Transverse colon (tissue), 4 donors: ENCODE measurements at regions not wholly inside any gene's neighbourhood (a gene's known extent, or its start where the extent isn't known, plus 50 kb on each side); places are given as distances from the start of the nearest gene placed in this dataset.
"Not testable (repeated sequence)": the region's sequence is repeated elsewhere in the genome, so short reads cannot be mapped to it uniquely, and the experiment has no call there.

ENCODE experiments used
- DNase-seq: peaks from one replicate; pipeline ENCODE4 v3.0.0-alpha.2; 2019
- H3K27ac ChIP-seq, 4 donors: fragments of 200-600 bp; sonication (generic); 2 replicates each; pipeline ENCODE4 v1.5.1; 2016 to 2018; ENCODE audit warnings: inconsistent platforms in 4 of 4
- H3K27me3 ChIP-seq: fragments of 200-600 bp; sonication (generic); 2 replicates; pipeline ENCODE4 v1.5.1; 2017; ENCODE audit warnings: inconsistent platforms
- H3K36me3 ChIP-seq, 4 donors: fragments of 200-600 bp; sonication (generic); 2 replicates each; pipeline ENCODE4 v1.5.1; 2017 to 2019; ENCODE audit warnings: inconsistent platforms in 4 of 4
- H3K4me1 ChIP-seq, 4 donors: fragments of 200-600 bp; sonication (generic); 2 replicates each; pipeline ENCODE4 v1.5.1; 2017 to 2020; ENCODE audit warnings: inconsistent platforms in 4 of 4
- H3K4me3 ChIP-seq, 4 donors: fragments of 200-600 bp; sonication (generic); 1 replicate in 1 of 4; 2 replicates in 3 of 4; pipeline versions ENCODE4 v1.5.1 to v1.6.1; 2017 to 2019; ENCODE audit warnings: inconsistent platforms in 4 of 4
- H3K9me3 ChIP-seq, 2 donors: fragments of 200-600 bp; sonication (generic); 2 replicates each; pipeline ENCODE4 v1.5.1; 2017 to 2019; ENCODE audit warnings: inconsistent platforms in 2 of 2
- CTCF ChIP-seq, 5 experiments: fragments of 200-600 bp in 3 of 5; fragments of 450-650 bp in 2 of 5; sonication (generic) in 3 of 5; IDR thresholded peaks; 1 replicate in 2 of 5; 2 replicates in 3 of 5; pipeline ENCODE4 v1.5.1; 2016 to 2017; ENCODE audit warnings: antibody characterized with exemption in 5 of 5, inconsistent platforms in 3 of 5, mild to moderate bottlenecking in 2 of 5, moderate library complexity in 1 of 5
- EP300 ChIP-seq: sonication (generic); formaldehyde crosslinking; IDR thresholded peaks from one replicate; pipeline ENCODE4 v1.6.1; 2017; ENCODE audit warnings: antibody characterized with exemption, low read depth
- POLR2A ChIP-seq: fragments of 450-650 bp; IDR thresholded peaks from one replicate; pipeline ENCODE4 v1.6.1; 2016; ENCODE audit warnings: antibody characterized with exemption, mild to moderate bottlenecking, moderate library complexity
- POLR2AphosphoS5 ChIP-seq, 3 donors: sonication (generic); formaldehyde crosslinking; IDR thresholded peaks; one replicate each; pipeline ENCODE4 v1.6.1; 2016; ENCODE audit warnings: antibody characterized with exemption in 3 of 3
- WGBS, 2 donors: methylation state at CpG; one replicate each; pipeline ENCODE4 v1.1.5; 2018; ENCODE audit warnings: low coverage in 1 of 2; 5-methylcytosine and 5-hydroxymethylcytosine counted together
- in situ Hi-C, 4 donors: fragments of 200-750 bp; cut with MboI; loops; one replicate each; pipeline versions ENCODE4 v1.15.0 to v1.15.1; 2017; ENCODE audit warnings: low sequenced_read_pairs in 3 of 4, low pct_ligation_motif_present in 1 of 4, low pct_unique_long_range_greater_than_20kb in 1 of 4
- intact Hi-C: fragments of 100-400 bp; cut with DNase I; formaldehyde crosslinking; loops from one replicate; pipeline ENCODE4 v1.15.1; 2023; ENCODE audit warnings: low total_unique reads

GRCh38 chr14:97120611-97121031, 323.4 kb downstream of the VRK1 start:
- DNase-seq: no peak
- WGBS, 2 donors: 37% methylated on average over 2 of the region's 2 CpGs; no CpG with 5 or more reads in 1 of the 2 donors
- H3K27ac ChIP-seq: no peak overlapping the region
- intact Hi-C loops: no loop called here
- H3K27me3 ChIP-seq: no peaks in the 10 kb centered on the region
- in situ Hi-C loops: no loop called here
- no peaks in the 10 kb centered on the region for H3K9me3 ChIP-seq
- TF ChIP-seq CTCF (IDR thresholded peaks at IDR 0.05): no peak
- TF ChIP-seq EP300: no peak
- no peak for TF ChIP-seq POLR2AphosphoS5 (IDR thresholded peaks at IDR 0.05)
- TF ChIP-seq POLR2A: no peak
- no peaks in the 10 kb centered on the region for H3K4me1 ChIP-seq
- no peak overlapping the region for H3K4me3 ChIP-seq
- no peaks in the 10 kb centered on the region for H3K36me3 ChIP-seq

GRCh38 chr14:97129639-97130038, 332.5 kb downstream of the VRK1 start:
- in situ Hi-C loops: no loop called here
- Histone ChIP-seq H3K27ac (no peak overlapping the region), H3K4me3 (no peak overlapping the region), H3K27me3 (no peaks in the 10 kb centered on the region), H3K4me1 (no peaks in the 10 kb centered on the region), H3K9me3 (no peaks in the 10 kb centered on the region), H3K36me3 (no peaks in the 10 kb centered on the region)
- no peak for TF ChIP-seq EP300
- no peak for TF ChIP-seq POLR2A
- TF ChIP-seq POLR2AphosphoS5 (IDR thresholded peaks at IDR 0.05): no peak
- no peak for TF ChIP-seq CTCF (IDR thresholded peaks at IDR 0.05)
- intact Hi-C loops: no loop called here
- 79 to 83% methylated on average over 2 of the region's 2 CpGs for WGBS, 2 donors
- DNase-seq: no peak

- H3K27ac ChIP-seq, in situ Hi-C loops, DNase-seq, intact Hi-C loops, H3K4me1 ChIP-seq, H3K27me3 ChIP-seq, H3K4me3 ChIP-seq, H3K36me3 ChIP-seq, H3K9me3 ChIP-seq: not testable (repeated sequence)
- 93 to 100% methylated on average over 1 of the region's 1 CpG for WGBS, 2 donors
Observed at GRCh38 chr14:97135847-97136246, 338.7 kb downstream of the VRK1 start.

GRCh38 chr14:97137705-97138104, 340.5 kb downstream of the VRK1 start:
- no peaks in the 10 kb centered on the region for H3K9me3 ChIP-seq
- DNase-seq: no peak
- H3K36me3 ChIP-seq: no peaks in the 10 kb centered on the region
- no peaks in the 10 kb centered on the region for H3K27me3 ChIP-seq
- intact Hi-C loops (no loop called here), in situ Hi-C loops (no loop called here)
- 0 to 56% methylated on average over 1 to 7 of the region's 7 CpGs for WGBS, 2 donors
- no peak overlapping the region for H3K4me3 ChIP-seq
- TF ChIP-seq POLR2A (no peak), POLR2AphosphoS5 (IDR thresholded peaks at IDR 0.05) (no peak), CTCF (IDR thresholded peaks at IDR 0.05) (no peak), EP300 (no peak)
- H3K27ac ChIP-seq: no peak overlapping the region
- H3K4me1 ChIP-seq: no peaks in the 10 kb centered on the region

GRCh38 chr14:97138801-97139200, 341.6 kb downstream of the VRK1 start:
- Histone ChIP-seq H3K36me3 (no peaks in the 10 kb centered on the region), H3K9me3 (no peaks in the 10 kb centered on the region), H3K27me3 (no peaks in the 10 kb centered on the region), H3K4me1 (no peaks in the 10 kb centered on the region), H3K4me3 (no peak overlapping the region), H3K27ac (no peak overlapping the region)
- 63 to 85% methylated on average over 3 to 4 of the region's 4 CpGs for WGBS, 2 donors
- DNase-seq: no peak
- intact Hi-C loops: no loop called here
- no peak for TF ChIP-seq CTCF (IDR thresholded peaks at IDR 0.05)
- TF ChIP-seq POLR2AphosphoS5 (IDR thresholded peaks at IDR 0.05): no peak
- TF ChIP-seq POLR2A: no peak
- TF ChIP-seq EP300: no peak
- in situ Hi-C loops: no loop called here
